Hepatocyte (in vitro differentiated cells): ENCODE measurements at regions not wholly inside any gene's neighbourhood (a gene's known extent, or its start where the extent isn't known, plus 50 kb on each side); places are given as distances from the start of the nearest gene placed in this dataset.
A peak's percentile ranks its signal among the peaks of the same experiment; 100 is the strongest.

Experiments
- DNase-seq: peaks from one replicate; pipeline ENCODE4 v3.0.0-alpha.2; 2016; ENCODE audit warnings: low spot score
- H2AFZ ChIP-seq: fragments of 200-600 bp; sonication (generic); 2 replicates; pipeline ENCODE4 v1.6.0; 2016; ENCODE audit warnings: antibody characterized with exemption, mild to moderate bottlenecking
- H3K27ac ChIP-seq: fragments of 200-600 bp; sonication (generic); 2 replicates; pipeline ENCODE4 v1.5.1; 2016; ENCODE audit warnings: mild to moderate bottlenecking
- H3K27me3 ChIP-seq: fragments of 200-600 bp; sonication (generic); 2 replicates; pipeline ENCODE4 v1.6.1; 2016
- H3K36me3 ChIP-seq: fragments of 200-600 bp; sonication (generic); replicated peaks from 2 replicates; pipeline ENCODE4 v1.5.1; 2016; ENCODE audit warnings: low read depth; ENCODE audit not compliant: insufficient read depth
- H3K4me1 ChIP-seq: fragments of 200-600 bp; sonication (generic); 2 replicates; pipeline ENCODE4 v1.5.1; 2016; ENCODE audit warnings: mild to moderate bottlenecking, moderate library complexity; ENCODE audit not compliant: insufficient read depth
- H3K4me2 ChIP-seq: fragments of 200-600 bp; sonication (generic); 2 replicates; pipeline ENCODE4 v1.6.0; 2016
- H3K4me3 ChIP-seq: fragments of 200-600 bp; sonication (generic); 2 replicates; pipeline ENCODE4 v1.5.1; 2016; ENCODE audit warnings: mild to moderate bottlenecking
- H3K79me2 ChIP-seq: fragments of 200-600 bp; sonication (generic); 2 replicates; pipeline ENCODE4 v1.6.0; 2017; ENCODE audit warnings: mild to moderate bottlenecking
- H3K9me2 ChIP-seq: fragments of 200-600 bp; sonication (generic); replicated peaks from 2 replicates; pipeline ENCODE4 v1.6.0; 2017; ENCODE audit warnings: mild to moderate bottlenecking; ENCODE audit not compliant: insufficient read depth
- H3K9me3 ChIP-seq: fragments of 200-600 bp; sonication (generic); 2 replicates; pipeline ENCODE4 v1.5.1; 2016; ENCODE audit warnings: low read depth, mild to moderate bottlenecking
- H4K20me1 ChIP-seq: fragments of 200-600 bp; sonication (generic); 2 replicates; pipeline ENCODE4 v1.6.0; 2016; ENCODE audit warnings: mild to moderate bottlenecking; ENCODE audit not compliant: insufficient read depth, poor library complexity, severe bottlenecking
- CTCF ChIP-seq: fragments of 200-600 bp; sonication (generic); IDR thresholded peaks from 2 replicates; pipeline ENCODE4 v1.5.1; 2016; ENCODE audit warnings: antibody characterized with exemption, mild to moderate bottlenecking; ENCODE audit not compliant: poor library complexity
- EZH2 ChIP-seq: fragments of 200-600 bp; sonication (generic); IDR thresholded peaks from 2 replicates; pipeline ENCODE4 v1.6.1; 2016; ENCODE audit warnings: antibody characterized with exemption, mild to moderate bottlenecking, borderline replicate concordance
- EZH2phosphoT487 ChIP-seq: fragments of 200-600 bp; sonication (generic); IDR thresholded peaks from one replicate; pipeline ENCODE4 v1.6.1; 2018; ENCODE audit warnings: antibody characterized with exemption, mild to moderate bottlenecking, low read depth, moderate library complexity; ENCODE audit not compliant: unreplicated experiment, severe bottlenecking
- WGBS: methylation state at CpG from one replicate; pipeline ENCODE4 v1.1.6; 2016; ENCODE audit warnings: low lambda C conversion rate; ENCODE audit errors: missing lambda C conversion rate; 5-methylcytosine and 5-hydroxymethylcytosine counted together

- H3K9me3 ChIP-seq: no peaks in the 10 kb centered on the region
- no peak for TF ChIP-seq EZH2
- TF ChIP-seq CTCF: no peak
- no peak for TF ChIP-seq EZH2phosphoT487
These were observed 695.5 kb upstream of the SEMA3D start for GRCh38 chr7:85882335-85882734.

GRCh38 chr7:85875398-85875797, 688.5 kb upstream of the SEMA3D start:
- WGBS: 64% methylated on average over 1 of the region's 1 CpG
- H3K79me2 ChIP-seq: no peaks in the 10 kb centered on the region
- no peaks in the 10 kb centered on the region for H3K36me3 ChIP-seq
- no peak overlapping the region for H3K4me3 ChIP-seq
- no peaks in the 10 kb centered on the region for H3K27me3 ChIP-seq
- no peaks in the 10 kb centered on the region for H3K9me2 ChIP-seq
- no peaks in the 10 kb centered on the region for H4K20me1 ChIP-seq
- no peak for DNase-seq
- no peak overlapping the region for H3K27ac ChIP-seq
- no peaks in the 10 kb centered on the region for H3K9me3 ChIP-seq
- H3K4me2 ChIP-seq: no peak overlapping the region
- TF ChIP-seq EZH2phosphoT487 (no peak), CTCF (no peak), EZH2 (no peak)
- H3K4me1 ChIP-seq: no peaks in the 10 kb centered on the region
- H2AFZ ChIP-seq: no peak overlapping the region

More at GRCh38 chr7:85882335-85882734, 695.5 kb upstream of the SEMA3D start:
- Histone ChIP-seq H3K79me2 (no peaks in the 10 kb centered on the region), H3K27me3 (no peaks in the 10 kb centered on the region), H3K36me3 (no peaks in the 10 kb centered on the region), H3K4me1 (no peaks in the 10 kb centered on the region), H3K9me2 (no peaks in the 10 kb centered on the region), H3K4me3 (no peak overlapping the region), H4K20me1 (no peaks in the 10 kb centered on the region), H2AFZ (no peak overlapping the region), H3K27ac (no peak overlapping the region), H3K4me2 (no peak overlapping the region)
- DNase-seq: no peak
- 82% methylated on average over 1 of the region's 1 CpG for WGBS

- H3K9me3 ChIP-seq: no peaks in the 10 kb centered on the region
- H4K20me1 ChIP-seq: no peaks in the 10 kb centered on the region
- DNase-seq: no peak
- no peak for TF ChIP-seq EZH2
- no peak for TF ChIP-seq EZH2phosphoT487
- no peak for TF ChIP-seq CTCF
- H2AFZ ChIP-seq: no peak overlapping the region
- H3K27ac ChIP-seq: no peak overlapping the region
- H3K4me2 ChIP-seq: no peak overlapping the region
- no peak overlapping the region for H3K4me3 ChIP-seq
- H3K36me3 ChIP-seq: no peaks in the 10 kb centered on the region
- no peaks in the 10 kb centered on the region for H3K9me2 ChIP-seq
- H3K79me2 ChIP-seq: no peaks in the 10 kb centered on the region
- no peaks in the 10 kb centered on the region for H3K27me3 ChIP-seq
- 97% methylated on average over 4 of the region's 4 CpGs for whole genome bisulfite sequencing
- H3K4me1 ChIP-seq: no peaks in the 10 kb centered on the region
These were observed 679.7 kb upstream of the SEMA3D start for GRCh38 chr7:85866540-85866939.

- Histone ChIP-seq H3K4me2 (no peak overlapping the region), H3K9me3 (no peaks in the 10 kb centered on the region), H3K9me2 (no peaks in the 10 kb centered on the region), H3K36me3 (no peaks in the 10 kb centered on the region), H3K4me1 (no peaks in the 10 kb centered on the region), H2AFZ (no peak overlapping the region), H4K20me1 (no peaks in the 10 kb centered on the region), H3K27me3 (no peaks in the 10 kb centered on the region), H3K79me2 (no peaks in the 10 kb centered on the region), H3K27ac (no peak overlapping the region), H3K4me3 (no peak overlapping the region)
- WGBS: 39% methylated on average over 6 of the region's 6 CpGs
- TF ChIP-seq CTCF: peak; percentile 70
- TF ChIP-seq EZH2phosphoT487: no peak
- peak; percentile 42 for DNase-seq
These were observed 664.8 kb upstream of the SEMA3D start for GRCh38 chr7:85851571-85852193.
